HepG2 (cell line): ENCODE measurements at regions not wholly inside any gene's neighbourhood (a gene's known extent, or its start where the extent isn't known, plus 50 kb on each side); places are given as distances from the start of the nearest gene placed in this dataset.

Experiments used
- ATAC-seq: fragments of 200-7000 bp; cut with Tn5 transposase; 3 replicates; pipeline ENCODE4 v1.9.1; 2020; ENCODE audit warnings: mild to moderate bottlenecking, moderate library complexity
- BruUV-seq: library from RNA; stranded (reverse); fragments of 400-500 nt; replicated peaks from 2 replicates; lab custom pipeline; 2021; lab: Mats Ljungman, UMichigan
- CTCF ChIA-PET: fragments of 300-600 bp; formaldehyde crosslinking; extraction: SDS; loops from one replicate; lab custom pipeline; 2021; ENCODE audit warnings: low total read pairs, inconsistent platforms, low intra/inter-chr PET ratio; lab: Yijun Ruan, JAX
- POLR2A ChIA-PET: fragments of 350-600 bp; sonication (Branson Sonifier 250); formaldehyde crosslinking; loops from one replicate; lab custom pipeline; 2020; ENCODE audit warnings: antibody characterized with exemption, inconsistent platforms; lab: Yijun Ruan, JAX
- DNase-seq: peaks from one replicate; pipeline ENCODE4 v3.0.0-alpha.2; 2015; ENCODE audit warnings: low spot score
- FAIRE-seq: peaks from 3 replicates; lab custom pipeline; 2011; peaks lifted over from hg19 to GRCh38; lab: Jason Lieb, UNC
- H2AFZ ChIP-seq: one replicate; pipeline ENCODE4 v1.6.1; 2011; ENCODE audit warnings: low read length, inconsistent platforms
- H3K27ac ChIP-seq: fragments of 300-600 bp; 3 replicates; pipeline ENCODE4 v1.8.0; 2011; ENCODE audit warnings: mixed run types, mild to moderate bottlenecking, mixed read lengths, low read length, inconsistent platforms; ENCODE audit not compliant: insufficient read depth; ENCODE audit errors: extremely low read length
- H3K27me3 ChIP-seq, 2 experiments: fragments of 200-600 bp in 1 of 2; 2 replicates in 1 of 2; 3 replicates in 1 of 2; pipeline versions ENCODE4 v1.6.0 to v1.8.0; 2011; ENCODE audit warnings: low read length in 2 of 2, mild to moderate bottlenecking in 2 of 2, moderate library complexity in 2 of 2, inconsistent platforms in 1 of 2; ENCODE audit not compliant: insufficient read depth in 2 of 2, control insufficient read depth in 1 of 2
- H3K36me3 ChIP-seq, 2 experiments: fragments of 200-600 bp in 1 of 2; replicated peaks in 1 of 2; 2 replicates in 1 of 2; 3 replicates in 1 of 2; pipeline versions ENCODE4 v1.5.1 to v1.8.0; 2011; ENCODE audit warnings: low read length in 2 of 2, inconsistent platforms in 1 of 2; ENCODE audit not compliant: insufficient read depth in 2 of 2, control insufficient read depth in 1 of 2
- H3K4me1 ChIP-seq: 2 replicates; pipeline ENCODE4 v1.5.1; 2012; ENCODE audit warnings: low read length, inconsistent platforms; ENCODE audit not compliant: insufficient read depth
- H3K4me2 ChIP-seq: 2 replicates; pipeline ENCODE4 v1.6.0; 2011; ENCODE audit warnings: low read depth, low read length, inconsistent platforms
- H3K4me3 ChIP-seq, 3 experiments: fragments of 200-600 bp in 1 of 3; sonication (generic), shearing (Covaris generic) in 1 of 3; replicated peaks in 1 of 3; 2 replicates each; pipeline ENCODE4 v1.5.1; 2011 to 2016; ENCODE audit warnings: low read length in 3 of 3, inconsistent platforms in 2 of 3, low read depth in 2 of 3, mild to moderate bottlenecking in 2 of 3, control low read depth in 1 of 3, mixed read lengths in 1 of 3; ENCODE audit not compliant: insufficient read depth in 1 of 3
- H3K79me2 ChIP-seq: one replicate; pipeline ENCODE4 v1.6.1; 2011; ENCODE audit warnings: low read length, inconsistent platforms; ENCODE audit not compliant: insufficient read depth
- H3K9ac ChIP-seq: 2 replicates; pipeline ENCODE4 v1.6.0; 2011; ENCODE audit warnings: mild to moderate bottlenecking, low read depth, low read length, inconsistent platforms; ENCODE audit not compliant: insufficient read depth
- H3K9me3 ChIP-seq: 2 replicates; pipeline ENCODE4 v1.5.1; 2012; ENCODE audit warnings: mild to moderate bottlenecking, low read length
- H4K20me1 ChIP-seq: 2 replicates; pipeline ENCODE4 v1.6.0; 2011; ENCODE audit warnings: inconsistent platforms, mild to moderate bottlenecking, low read length, moderate library complexity; ENCODE audit not compliant: insufficient read depth
- ATF7 ChIP-seq, 2 experiments: fragments of 450-650 bp in 1 of 2; sonication (generic) in 1 of 2; formaldehyde crosslinking in 1 of 2; IDR thresholded peaks; 2 replicates each; pipeline versions ENCODE4 v1.4.0 to v1.6.1; 2016 to 2020; ENCODE audit warnings: antibody characterized with exemption in 1 of 2, mild to moderate bottlenecking in 1 of 2, missing genetic modification reagents in 1 of 2
- CREB1 ChIP-seq, 2 experiments: fragments of 450-650 bp in 1 of 2; IDR thresholded peaks; 2 replicates each; pipeline ENCODE4 v1.6.1; 2016 to 2017; ENCODE audit warnings: control low read depth in 1 of 2, mild to moderate bottlenecking in 1 of 2, missing compliant biosample characterization in 1 of 2, missing genetic modification characterization in 1 of 2
- FOXK2 ChIP-seq: fragments of 450-650 bp; IDR thresholded peaks from 2 replicates; pipeline ENCODE4 v1.6.1; 2016
- MEIS1 ChIP-seq: sonication (generic); formaldehyde crosslinking; IDR thresholded peaks from 2 replicates; pipeline ENCODE4 v1.9.0; 2021; ENCODE audit warnings: mild to moderate bottlenecking, missing genetic modification reagents, moderate library complexity, borderline replicate concordance
- MTF1 ChIP-seq: sonication (generic); formaldehyde crosslinking; IDR thresholded peaks from 2 replicates; pipeline ENCODE4 v1.5.0; 2020; ENCODE audit warnings: missing genetic modification reagents
- NR1H2 ChIP-seq: sonication (generic); formaldehyde crosslinking; IDR thresholded peaks from 2 replicates; pipeline ENCODE4 v1.8.1; 2022; ENCODE audit warnings: low read depth, missing genetic modification reagents, borderline replicate concordance
- PCBP2 ChIP-seq: fragments of 200-400 bp; formaldehyde crosslinking; optimal IDR thresholded peaks from 2 replicates; pipeline ENCODE3; 2018; ENCODE audit warnings: low read length, low read depth; ENCODE audit not compliant: poor library complexity, severe bottlenecking
- RBM22 ChIP-seq: fragments of 200-400 bp; formaldehyde crosslinking; optimal IDR thresholded peaks from 2 replicates; pipeline ENCODE3; 2017; ENCODE audit warnings: mild to moderate bottlenecking, low read length, moderate library complexity
- REPIN1 ChIP-seq: sonication (generic); formaldehyde crosslinking; IDR thresholded peaks from 2 replicates; pipeline ENCODE4 v1.8.0; 2022; ENCODE audit warnings: missing genetic modification reagents, low read depth, mild to moderate bottlenecking, borderline replicate concordance
- SNAPC5 ChIP-seq: sonication (generic); formaldehyde crosslinking; IDR thresholded peaks from 2 replicates; pipeline ENCODE4 v1.8.1; 2023; ENCODE audit warnings: mild to moderate bottlenecking, missing genetic modification reagents, borderline replicate concordance
- SRSF1 ChIP-seq: fragments of 200-400 bp; formaldehyde crosslinking; optimal IDR thresholded peaks from 2 replicates; pipeline ENCODE3; 2017; ENCODE audit warnings: mild to moderate bottlenecking, low read depth, low read length, moderate library complexity
- ZEB1 ChIP-seq: IDR thresholded peaks from 2 replicates; pipeline ENCODE4 v1.6.1; 2012; ENCODE audit warnings: mild to moderate bottlenecking, low read depth, inconsistent platforms; ENCODE audit not compliant: insufficient replicate concordance
- ZNF432 ChIP-seq: sonication (generic); formaldehyde crosslinking; IDR thresholded peaks from 2 replicates; pipeline ENCODE4 v1.5.0; 2020; ENCODE audit warnings: missing genetic modification reagents, mild to moderate bottlenecking, borderline replicate concordance
- ZNF597 ChIP-seq: sonication (generic); formaldehyde crosslinking; IDR thresholded peaks from 2 replicates; pipeline ENCODE4 v1.5.0; 2020; ENCODE audit warnings: missing genetic modification reagents
- WGBS: methylation state at CpG from one replicate; pipeline ENCODE4 v1.1.6; 2017; ENCODE audit warnings: low lambda C conversion rate; 5-methylcytosine and 5-hydroxymethylcytosine counted together
- in situ Hi-C: cut with HindIII; loops from 2 replicates; pipeline ENCODE4 v1.10.0; 2017; ENCODE audit warnings: low pct_unique_long_range_greater_than_20kb; ENCODE audit not compliant: extremely low pct_ligation_motif_present
- intact Hi-C: fragments of 100-400 bp; cut with micrococcal nuclease; formaldehyde crosslinking; loops from one replicate; pipeline ENCODE4 v1.10.0; 2022; ENCODE audit not compliant: unreplicated experiment
- TF ChIP-seq, protein P1 (sequence below): sonication (generic); formaldehyde crosslinking; IDR thresholded peaks from 2 replicates; pipeline ENCODE4 v1.4.0; 2020; ENCODE audit warnings: missing genetic modification reagents
- TF ChIP-seq, protein P2 (sequence below): sonication (generic); formaldehyde crosslinking; conservative IDR thresholded peaks from 2 replicates; pipeline ENCODE4 v1.4.0; 2020; ENCODE audit warnings: missing genetic modification reagents
- TF ChIP-seq, protein P3 (sequence below): sonication (generic); formaldehyde crosslinking; IDR thresholded peaks from 2 replicates; pipeline ENCODE4 v1.8.0; 2022; ENCODE audit warnings: missing genetic modification reagents, low read depth, mild to moderate bottlenecking, borderline replicate concordance

- CTCF ChIA-PET = no interaction called here
- no peak for DNase-seq
- no peak overlapping the region for H3K9ac ChIP-seq
- no peak overlapping the region for H3K27ac ChIP-seq
- no peak for TF ChIP-seq NR1H2 (CRISPR knock-in tag)
- TF ChIP-seq, protein P1, sequence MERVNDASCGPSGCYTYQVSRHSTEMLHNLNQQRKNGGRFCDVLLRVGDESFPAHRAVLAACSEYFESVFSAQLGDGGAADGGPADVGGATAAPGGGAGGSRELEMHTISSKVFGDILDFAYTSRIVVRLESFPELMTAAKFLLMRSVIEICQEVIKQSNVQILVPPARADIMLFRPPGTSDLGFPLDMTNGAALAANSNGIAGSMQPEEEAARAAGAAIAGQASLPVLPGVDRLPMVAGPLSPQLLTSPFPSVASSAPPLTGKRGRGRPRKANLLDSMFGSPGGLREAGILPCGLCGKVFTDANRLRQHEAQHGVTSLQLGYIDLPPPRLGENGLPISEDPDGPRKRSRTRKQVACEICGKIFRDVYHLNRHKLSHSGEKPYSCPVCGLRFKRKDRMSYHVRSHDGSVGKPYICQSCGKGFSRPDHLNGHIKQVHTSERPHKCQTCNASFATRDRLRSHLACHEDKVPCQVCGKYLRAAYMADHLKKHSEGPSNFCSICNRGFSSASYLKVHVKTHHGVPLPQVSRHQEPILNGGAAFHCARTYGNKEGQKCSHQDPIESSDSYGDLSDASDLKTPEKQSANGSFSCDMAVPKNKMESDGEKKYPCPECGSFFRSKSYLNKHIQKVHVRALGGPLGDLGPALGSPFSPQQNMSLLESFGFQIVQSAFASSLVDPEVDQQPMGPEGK (CRISPR knock-in tag) = no peak
- TF ChIP-seq MTF1 (CRISPR knock-in tag) = no peak
- TF ChIP-seq SRSF1 = no peak
- no peak for TF ChIP-seq ZNF432 (CRISPR knock-in tag)
- no peak for TF ChIP-seq PCBP2
- TF ChIP-seq, protein P2, sequence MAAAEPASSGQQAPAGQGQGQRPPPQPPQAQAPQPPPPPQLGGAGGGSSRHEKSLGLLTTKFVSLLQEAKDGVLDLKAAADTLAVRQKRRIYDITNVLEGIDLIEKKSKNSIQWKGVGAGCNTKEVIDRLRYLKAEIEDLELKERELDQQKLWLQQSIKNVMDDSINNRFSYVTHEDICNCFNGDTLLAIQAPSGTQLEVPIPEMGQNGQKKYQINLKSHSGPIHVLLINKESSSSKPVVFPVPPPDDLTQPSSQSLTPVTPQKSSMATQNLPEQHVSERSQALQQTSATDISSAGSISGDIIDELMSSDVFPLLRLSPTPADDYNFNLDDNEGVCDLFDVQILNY = no peak
- no peak for TF ChIP-seq SNAPC5 (CRISPR knock-in tag)
- no peak for TF ChIP-seq REPIN1 (CRISPR knock-in tag)
- TF ChIP-seq, protein P3, sequence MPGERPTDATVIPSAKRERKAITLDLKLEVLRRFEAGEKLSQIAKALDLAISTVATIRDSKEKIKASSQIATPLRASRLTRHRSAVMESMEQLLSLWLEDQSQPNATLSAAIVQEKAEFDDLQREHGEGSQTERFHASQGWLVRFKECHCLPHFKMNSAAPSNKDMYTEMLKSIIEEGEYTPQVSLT (CRISPR knock-in tag) = no peak
- TF ChIP-seq MEIS1 (CRISPR knock-in tag) = no peak
- no peak for TF ChIP-seq ZEB1
- no peak for TF ChIP-seq ZNF597 (CRISPR knock-in tag)
- no peak for TF ChIP-seq RBM22
- no peak for TF ChIP-seq FOXK2
- TF ChIP-seq ATF7 (IDR thresholded peaks at IDR 0.05) = peak; percentile 99
- no peak for TF ChIP-seq ATF7 (CRISPR knock-in tag; IDR thresholded peaks at IDR 0.05)
- peak; percentile 96 for TF ChIP-seq CREB1 (IDR thresholded peaks at IDR 0.05)
- TF ChIP-seq CREB1 (CRISPR knock-in tag; IDR thresholded peaks at IDR 0.05) = no peak
- TF ChIP-seq, all 625 proteins: peak for 2
- H4K20me1 ChIP-seq = no peaks in the 10 kb centered on the region
- no peak overlapping the region for H2AFZ ChIP-seq
- FAIRE-seq = no peak
- no peaks in the 10 kb centered on the region for H3K79me2 ChIP-seq
- no peaks in the 10 kb centered on the region for H3K27me3 ChIP-seq
- no TSS peak for BruUV-seq
- intact Hi-C loops = no loop called here
- H3K36me3 ChIP-seq = no peaks in the 10 kb centered on the region
- no peak overlapping the region for H3K4me3 ChIP-seq
- POLR2A ChIA-PET = no interaction called here
- no peaks in the 10 kb centered on the region for H3K9me3 ChIP-seq
- 2% methylated on average over 5 of the region's 5 CpGs for WGBS
- H3K4me1 ChIP-seq = no peaks in the 10 kb centered on the region
- H3K4me2 ChIP-seq = no peak overlapping the region
- ATAC-seq = no peak
- in situ Hi-C loops = no loop called here
Measured at GRCh38 chr18:54479365-54479764, 111.7 kb upstream of the DYNAP start.
